GM23248 (cell line): ENCODE measurements at regions not wholly inside any gene's neighbourhood (a gene's known extent, or its start where the extent isn't known, plus 50 kb on each side); places are given as distances from the start of the nearest gene placed in this dataset.

ENCODE experiments used
- EZH2 ChIP-seq: fragments of 200-600 bp; sonication (generic); IDR thresholded peaks from 2 replicates; pipeline ENCODE4 v1.6.1; 2018; ENCODE audit warnings: antibody characterized with exemption, mild to moderate bottlenecking; ENCODE audit not compliant: insufficient read depth, poor library complexity, severe bottlenecking
- EZH2phosphoT487 ChIP-seq: fragments of 200-600 bp; sonication (generic); IDR thresholded peaks from 2 replicates; pipeline ENCODE4 v1.6.1; 2018; ENCODE audit warnings: antibody characterized with exemption, moderate library complexity, mild to moderate bottlenecking, low read depth; ENCODE audit not compliant: insufficient read depth

GRCh38 chr18:22080035-22080434 is 89.4 kb upstream of the GATA6 start:
- TF ChIP-seq EZH2phosphoT487 (no peak), EZH2 (no peak)
